A673 (cell line): ENCODE measurements at regions not wholly inside any gene's neighbourhood (a gene's known extent, or its start where the extent isn't known, plus 50 kb on each side); places are given as distances from the start of the nearest gene placed in this dataset.

ENCODE experiments used
- BruUV-seq: library from RNA; stranded (reverse); fragments of 400-500 nt; replicated peaks from 2 replicates; lab custom pipeline; 2021; lab: Mats Ljungman, UMichigan
- CTCF ChIA-PET: fragments of 300-600 bp; sonication (Branson Sonifier 250); formaldehyde crosslinking; loops from one replicate; lab custom pipeline; 2022; ENCODE audit warnings: antibody characterized with exemption; lab: Charles Lee
- POLR2A ChIA-PET: fragments of 300-600 bp; sonication (Branson Sonifier 250); formaldehyde crosslinking; loops from one replicate; lab custom pipeline; 2022; ENCODE audit warnings: antibody characterized with exemption; ENCODE audit not compliant: low non-redundant PET; lab: Charles Lee
- DNase-seq: peaks from one replicate; pipeline ENCODE4 v3.0.0-alpha.2; 2015; ENCODE audit warnings: low spot score
- H3K27ac ChIP-seq: fragments of 200-600 bp; sonication (generic); 2 replicates; pipeline ENCODE4 v1.5.1; 2016; ENCODE audit warnings: mixed run types, low read depth, mild to moderate bottlenecking, mixed read lengths, antibody characterized with exemption, low read length; ENCODE audit not compliant: poor library complexity, severe bottlenecking
- H3K27me3 ChIP-seq: fragments of 200-600 bp; sonication (generic); replicated peaks from 2 replicates; pipeline ENCODE4 v1.6.1; 2017; ENCODE audit warnings: mixed run types, low read depth, mild to moderate bottlenecking, mixed read lengths, antibody characterized with exemption, low read length; ENCODE audit not compliant: insufficient read depth, poor library complexity
- H3K36me3 ChIP-seq: fragments of 200-600 bp; sonication (generic); 2 replicates; pipeline ENCODE4 v1.6.1; 2016; ENCODE audit warnings: mixed run types, mild to moderate bottlenecking, mixed read lengths, antibody characterized with exemption, low read length; ENCODE audit not compliant: insufficient read depth, poor library complexity, severe bottlenecking
- H3K4me1 ChIP-seq: fragments of 200-600 bp; sonication (generic); 2 replicates; pipeline ENCODE4 v1.6.1; 2017; ENCODE audit warnings: mixed run types, mild to moderate bottlenecking, mixed read lengths, antibody characterized with exemption, low read length; ENCODE audit not compliant: insufficient read depth, poor library complexity, severe bottlenecking
- H3K4me3 ChIP-seq: fragments of 200-600 bp; sonication (generic); 2 replicates; pipeline ENCODE4 v1.5.1; 2016; ENCODE audit warnings: low read depth, mixed run types, mild to moderate bottlenecking, mixed read lengths, low read length; ENCODE audit not compliant: poor library complexity, severe bottlenecking
- H3K9me3 ChIP-seq: fragments of 200-600 bp; sonication (generic); 2 replicates; pipeline ENCODE4 v1.6.1; 2016; ENCODE audit warnings: mixed run types, low read depth, mild to moderate bottlenecking, mixed read lengths, antibody characterized with exemption, low read length; ENCODE audit not compliant: poor library complexity, severe bottlenecking
- EZH2 ChIP-seq: fragments of 200-600 bp; sonication (generic); IDR thresholded peaks from 2 replicates; pipeline ENCODE4 v1.6.1; 2017; ENCODE audit warnings: borderline replicate concordance, low read depth, mild to moderate bottlenecking, mixed read lengths, antibody characterized with exemption, low read length; ENCODE audit not compliant: poor library complexity, severe bottlenecking
- intact Hi-C: fragments of 100-400 bp; cut with micrococcal nuclease; formaldehyde crosslinking; loops from one replicate; pipeline ENCODE4 v1.10.0; 2022; ENCODE audit not compliant: unreplicated experiment
- TF ChIP-seq, protein P1 (sequence below): fragments of 300-800, 200-600 bp; sonication (generic); conservative IDR thresholded peaks from 2 replicates; pipeline ENCODE4 v1.5.1; 2017; ENCODE audit warnings: low read depth, mild to moderate bottlenecking, antibody characterized with exemption, low read length, moderate library complexity, mixed read lengths

DNA sequence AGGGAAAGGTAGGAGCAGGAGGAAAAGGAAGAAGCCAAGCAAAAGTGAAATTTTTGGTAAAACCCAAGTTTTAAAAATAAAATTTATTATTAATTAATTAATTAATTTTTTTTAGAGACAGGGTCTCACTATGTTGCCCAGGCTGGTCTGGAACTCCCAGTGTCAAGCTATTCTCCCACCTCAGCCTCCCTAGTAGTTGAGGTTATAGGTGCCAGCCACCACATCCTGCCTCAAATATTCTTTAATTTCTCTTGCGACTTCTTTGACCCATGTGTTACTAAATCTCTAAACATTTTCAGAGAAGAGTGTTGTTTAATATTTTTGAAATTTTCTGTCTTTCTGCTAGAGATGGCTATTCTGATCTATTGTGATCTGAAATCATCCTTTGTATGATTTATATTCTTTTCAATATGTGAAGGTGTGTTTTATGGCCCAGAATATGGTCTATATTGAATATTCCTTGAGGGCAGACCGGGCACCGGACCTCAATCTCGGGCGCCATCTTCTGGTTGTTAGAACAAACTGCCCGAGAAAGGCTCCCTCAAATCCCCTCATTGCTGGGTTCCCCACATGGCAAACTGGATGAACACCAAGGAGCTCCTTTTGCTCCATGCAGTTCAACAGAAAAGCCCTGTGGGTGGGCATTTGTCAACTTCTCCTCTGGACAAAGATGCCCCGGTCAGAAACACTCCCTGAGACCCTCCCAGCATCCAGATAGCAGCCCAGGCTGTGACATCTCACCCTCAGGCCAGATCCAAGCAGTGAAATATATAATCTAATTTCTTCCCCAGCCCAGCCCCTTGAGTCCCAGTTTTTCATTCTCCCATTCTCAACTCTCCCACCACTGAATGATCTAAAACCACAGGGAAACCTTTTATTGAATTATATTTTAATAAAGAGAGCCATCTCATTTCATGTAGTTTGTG is 110.5 kb downstream of the ASCL4 start:
- peak; percentile 66 for DNase-seq
- TF ChIP-seq, protein P1, sequence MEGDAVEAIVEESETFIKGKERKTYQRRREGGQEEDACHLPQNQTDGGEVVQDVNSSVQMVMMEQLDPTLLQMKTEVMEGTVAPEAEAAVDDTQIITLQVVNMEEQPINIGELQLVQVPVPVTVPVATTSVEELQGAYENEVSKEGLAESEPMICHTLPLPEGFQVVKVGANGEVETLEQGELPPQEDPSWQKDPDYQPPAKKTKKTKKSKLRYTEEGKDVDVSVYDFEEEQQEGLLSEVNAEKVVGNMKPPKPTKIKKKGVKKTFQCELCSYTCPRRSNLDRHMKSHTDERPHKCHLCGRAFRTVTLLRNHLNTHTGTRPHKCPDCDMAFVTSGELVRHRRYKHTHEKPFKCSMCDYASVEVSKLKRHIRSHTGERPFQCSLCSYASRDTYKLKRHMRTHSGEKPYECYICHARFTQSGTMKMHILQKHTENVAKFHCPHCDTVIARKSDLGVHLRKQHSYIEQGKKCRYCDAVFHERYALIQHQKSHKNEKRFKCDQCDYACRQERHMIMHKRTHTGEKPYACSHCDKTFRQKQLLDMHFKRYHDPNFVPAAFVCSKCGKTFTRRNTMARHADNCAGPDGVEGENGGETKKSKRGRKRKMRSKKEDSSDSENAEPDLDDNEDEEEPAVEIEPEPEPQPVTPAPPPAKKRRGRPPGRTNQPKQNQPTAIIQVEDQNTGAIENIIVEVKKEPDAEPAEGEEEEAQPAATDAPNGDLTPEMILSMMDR, result peak; percentile 81
- TF ChIP-seq EZH2, result no peak
- no peaks in the 10 kb centered on the region for H3K36me3 ChIP-seq
- ChIA-PET CTCF (interaction anchor here (1.0 kb wide), 1 partner anchor 209 kb away, joined by 10 read pairs; no protein-coding TSS in a partner anchor), POLR2A (no interaction called here)
- no peaks in the 10 kb centered on the region for H3K4me1 ChIP-seq
- intact Hi-C loops, result loop anchor here (2.0 kb wide), 2 partner anchors 124 to 208 kb away; partner anchors contain the start of gene PRDM4
- no peak overlapping the region for H3K27ac ChIP-seq
- H3K4me3 ChIP-seq, result no peak overlapping the region
- no peaks in the 10 kb centered on the region for H3K9me3 ChIP-seq
- BruUV-seq, result no TSS peak
- H3K27me3 ChIP-seq, result peaks cover 57% of the 10 kb centered on the region

DNA sequence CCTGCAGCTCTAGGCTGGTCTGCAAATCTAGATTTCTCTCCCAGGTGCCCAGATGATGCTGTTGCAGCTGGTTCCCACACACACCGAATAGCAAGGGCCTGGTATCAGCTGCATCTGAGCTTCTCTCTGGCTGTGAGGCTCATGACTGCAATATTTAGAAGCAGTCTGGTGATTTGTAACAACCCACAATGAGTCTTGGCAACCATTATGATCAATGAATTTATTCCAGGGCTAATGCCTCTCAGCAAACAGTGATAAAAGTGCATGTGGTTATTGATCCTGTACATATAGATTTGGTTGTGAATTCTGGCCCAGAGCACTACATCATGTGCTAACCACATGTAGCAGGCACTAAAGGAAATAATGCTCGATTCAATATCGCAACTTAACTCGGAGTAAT is 114.3 kb downstream of the ASCL4 start:
- no peak overlapping the region for H3K4me3 ChIP-seq
- BruUV-seq, result no TSS peak
- no peak for DNase-seq
- H3K36me3 ChIP-seq, result no peaks in the 10 kb centered on the region
- peaks cover 42% of the 10 kb centered on the region for H3K27me3 ChIP-seq
- H3K27ac ChIP-seq, result no peak overlapping the region
- intact Hi-C loops, result no loop called here
- H3K4me1 ChIP-seq, result no peaks in the 10 kb centered on the region
- POLR2A ChIA-PET, result no interaction called here
- TF ChIP-seq EZH2, result no peak
- TF ChIP-seq, protein P1, result no peak
- CTCF ChIA-PET, result no interaction called here
- H3K9me3 ChIP-seq, result no peaks in the 10 kb centered on the region

DNA sequence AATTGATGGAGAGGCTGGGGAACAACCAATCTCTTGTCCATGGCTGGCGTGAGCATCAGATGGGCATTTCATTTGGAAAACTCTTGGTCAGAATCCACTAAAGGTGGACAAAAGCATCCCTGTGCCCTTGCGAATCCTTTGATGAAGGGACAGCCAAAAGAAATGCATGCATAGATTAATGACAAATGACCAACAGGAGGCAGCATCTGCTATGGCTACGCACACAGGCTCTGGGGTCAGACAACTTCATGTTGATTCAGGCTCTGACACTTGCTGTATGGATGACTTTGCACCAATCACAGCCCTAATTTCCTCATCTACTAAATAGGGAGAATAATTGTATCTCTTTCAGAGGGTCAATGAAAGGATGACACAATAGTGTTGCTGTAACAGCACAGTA is 117.5 kb downstream of the ASCL4 start:
- DNase-seq, result peak; percentile 40
- TF ChIP-seq, protein P1, result peak; percentile 64
- no peak for TF ChIP-seq EZH2
- Histone ChIP-seq H3K27me3 (peaks cover 49% of the 10 kb centered on the region), H3K9me3 (no peaks in the 10 kb centered on the region), H3K36me3 (no peaks in the 10 kb centered on the region), H3K4me1 (no peaks in the 10 kb centered on the region), H3K27ac (no peak overlapping the region), H3K4me3 (no peak overlapping the region)
- intact Hi-C loops, result no loop called here
- ChIA-PET POLR2A (no interaction called here), CTCF (no interaction called here)
- BruUV-seq, result no TSS peak
